H9 (cell line): ENCODE measurements at regions not wholly inside any gene's neighbourhood (a gene's known extent, or its start where the extent isn't known, plus 50 kb on each side); places are given as distances from the start of the nearest gene placed in this dataset.

Source experiments
- DNase-seq: peaks from one replicate; pipeline ENCODE4 v3.0.0-alpha.2; 2017
- H2AFZ ChIP-seq: one replicate; pipeline ENCODE4 v1.6.1; 2013; ENCODE audit warnings: mild to moderate bottlenecking, low read length, control low read depth, moderate library complexity
- H2AK5ac ChIP-seq: 2 replicates; pipeline ENCODE4 v1.6.1; 2013; ENCODE audit warnings: low read length, control low read depth, mixed read lengths; ENCODE audit not compliant: insufficient read length
- H2BK120ac ChIP-seq: one replicate; pipeline ENCODE4 v1.6.1; 2013; ENCODE audit warnings: low read depth, mild to moderate bottlenecking, low read length, control low read depth, inconsistent platforms; ENCODE audit not compliant: poor library complexity, severe bottlenecking
- H2BK12ac ChIP-seq: 2 replicates; pipeline ENCODE4 v1.6.1; 2013; ENCODE audit warnings: low read length, control low read depth, mixed read lengths, low read depth; ENCODE audit not compliant: insufficient read length
- H2BK15ac ChIP-seq: 2 replicates; pipeline ENCODE4 v1.6.1; 2013; ENCODE audit warnings: low read depth, low read length, control low read depth
- H2BK20ac ChIP-seq: one replicate; pipeline ENCODE4 v1.6.1; 2013; ENCODE audit warnings: low read depth, mild to moderate bottlenecking, low read length, control low read depth, inconsistent platforms; ENCODE audit not compliant: poor library complexity, severe bottlenecking
- H2BK5ac ChIP-seq: 2 replicates; pipeline ENCODE4 v1.6.1; 2013; ENCODE audit warnings: low read length, control low read depth, mixed read lengths; ENCODE audit not compliant: insufficient read length
- H3K14ac ChIP-seq: 2 replicates; pipeline ENCODE4 v1.6.1; 2013; ENCODE audit warnings: low read length, control low read depth; ENCODE audit not compliant: insufficient read depth
- H3K18ac ChIP-seq: 2 replicates; pipeline ENCODE4 v1.6.1; 2013; ENCODE audit warnings: low read depth, mild to moderate bottlenecking, mixed read lengths, low read length, control low read depth; ENCODE audit not compliant: insufficient read length
- H3K23ac ChIP-seq: 2 replicates; pipeline ENCODE4 v1.6.1; 2013; ENCODE audit warnings: low read length, control low read depth, mixed read lengths, low read depth; ENCODE audit not compliant: insufficient read length
- H3K23me2 ChIP-seq: 2 replicates; pipeline ENCODE4 v1.6.1; 2013; ENCODE audit warnings: low read depth, mild to moderate bottlenecking, mixed read lengths, low read length, control low read depth; ENCODE audit not compliant: insufficient read length, poor library complexity, severe bottlenecking
- H3K27ac ChIP-seq: 2 replicates; pipeline ENCODE4 v1.5.1; 2013; ENCODE audit warnings: low read length, control low read depth, mixed read lengths, low read depth; ENCODE audit not compliant: insufficient read length
- H3K27me3 ChIP-seq: 2 replicates; pipeline ENCODE4 v1.6.1; 2013; ENCODE audit warnings: low read length, control low read depth, inconsistent platforms; ENCODE audit not compliant: insufficient read depth
- H3K4ac ChIP-seq: 2 replicates; pipeline ENCODE4 v1.6.1; 2013; ENCODE audit warnings: low read depth, mild to moderate bottlenecking, control low read depth, inconsistent platforms, low read length, moderate library complexity
- H3K4me1 ChIP-seq: 2 replicates; pipeline ENCODE4 v1.6.1; 2013; ENCODE audit warnings: low read length, control low read depth, inconsistent platforms; ENCODE audit not compliant: insufficient read depth
- H3K4me2 ChIP-seq: 2 replicates; pipeline ENCODE4 v1.6.1; 2013; ENCODE audit warnings: low read length, control low read depth, mixed read lengths; ENCODE audit not compliant: insufficient read length, insufficient read depth
- H3K56ac ChIP-seq: 2 replicates; pipeline ENCODE4 v1.6.1; 2013; ENCODE audit warnings: low read depth, mild to moderate bottlenecking, mixed read lengths, low read length, control low read depth; ENCODE audit not compliant: insufficient read length
- H3K79me1 ChIP-seq: 2 replicates; pipeline ENCODE4 v1.6.1; 2013; ENCODE audit warnings: low read depth, mild to moderate bottlenecking, moderate library complexity, low read length, control low read depth, inconsistent platforms; ENCODE audit not compliant: insufficient read depth, poor library complexity, severe bottlenecking
- H3K79me2 ChIP-seq: 2 replicates; pipeline ENCODE4 v1.6.1; 2013; ENCODE audit warnings: low read length, control low read depth, inconsistent platforms; ENCODE audit not compliant: insufficient read depth
- H3K9ac ChIP-seq: 2 replicates; pipeline ENCODE4 v1.6.1; 2013; ENCODE audit warnings: low read length, control low read depth, mixed read lengths; ENCODE audit not compliant: insufficient read length; ENCODE audit errors: extremely low read depth
- H3K9me3 ChIP-seq: one replicate; pipeline ENCODE4 v1.6.1; 2013; ENCODE audit warnings: low read depth, low read length, inconsistent platforms; ENCODE audit not compliant: control insufficient read depth
- H3T11ph ChIP-seq: one replicate; pipeline ENCODE4 v1.6.1; 2013; ENCODE audit warnings: mild to moderate bottlenecking, low read length, control low read depth, inconsistent platforms
- H4K20me1 ChIP-seq: one replicate; pipeline ENCODE4 v1.6.1; 2013; ENCODE audit not compliant: control insufficient read depth, insufficient read length, insufficient read depth
- H4K5ac ChIP-seq: 2 replicates; pipeline ENCODE4 v1.6.1; 2013; ENCODE audit warnings: low read depth, mild to moderate bottlenecking, mixed read lengths, low read length, control low read depth; ENCODE audit not compliant: insufficient read length
- H4K8ac ChIP-seq: replicated peaks from 2 replicates; pipeline ENCODE4 v1.6.1; 2013; ENCODE audit warnings: low read length, control low read depth, mixed read lengths, low read depth; ENCODE audit not compliant: insufficient read length
- H4K91ac ChIP-seq: 2 replicates; pipeline ENCODE4 v1.6.1; 2013; ENCODE audit warnings: low read depth, mild to moderate bottlenecking, moderate library complexity, mixed read lengths, low read length, control low read depth; ENCODE audit not compliant: insufficient read length
- H3K27ac Mint-ChIP-seq, 3 experiments: 2 replicates in 2 of 3; 3 replicates in 1 of 3; pipeline ENCODE4 v1.8.0; 2020 to 2021; ENCODE audit warnings: mixed read lengths in 3 of 3, mild to moderate bottlenecking in 1 of 3, moderate library complexity in 1 of 3
- H3K27me3 Mint-ChIP-seq: 2 replicates; pipeline ENCODE4 v1.8.0; 2021; ENCODE audit warnings: low read depth, mild to moderate bottlenecking, moderate library complexity, mixed read lengths
- H3K36me3 Mint-ChIP-seq, 3 experiments: 2 replicates in 2 of 3; 3 replicates in 1 of 3; pipeline ENCODE4 v1.8.0; 2020 to 2021; ENCODE audit warnings: low read depth in 3 of 3, mixed read lengths in 3 of 3; ENCODE audit not compliant: insufficient read depth in 1 of 3
- H3K4me1 Mint-ChIP-seq, 2 experiments: 2 replicates each; pipeline ENCODE4 v1.8.0; 2020; ENCODE audit warnings: mixed read lengths in 2 of 2
- H3K4me3 Mint-ChIP-seq, 2 experiments: 2 replicates in 1 of 2; 3 replicates in 1 of 2; pipeline ENCODE4 v1.8.0; 2020 to 2021; ENCODE audit warnings: mild to moderate bottlenecking in 2 of 2, mixed read lengths in 2 of 2, moderate library complexity in 1 of 2
- H3K9me3 Mint-ChIP-seq, 2 experiments: 2 replicates in 1 of 2; 3 replicates in 1 of 2; pipeline ENCODE4 v1.8.0; 2020; ENCODE audit warnings: mild to moderate bottlenecking in 2 of 2, mixed read lengths in 2 of 2, moderate library complexity in 1 of 2
- WGBS: extraction: QIAGEN DNeasy Blood & Tissue Kit; methylation state at CpG from one replicate; pipeline ENCODE4 v1.1.7; 2013; ENCODE audit warnings: missing lambda C conversion rate, low lambda C conversion rate, mixed read lengths; ENCODE audit not compliant: insufficient read length; ENCODE audit errors: extremely low coverage; 5-methylcytosine and 5-hydroxymethylcytosine counted together
- TF ChIP-seq, protein P1 (sequence below): fragments of 200-600 bp; sonication (generic); conservative IDR thresholded peaks from 3 replicates; pipeline ENCODE4 v1.8.0; 2021; ENCODE audit warnings: antibody characterized with exemption, mild to moderate bottlenecking

DNA sequence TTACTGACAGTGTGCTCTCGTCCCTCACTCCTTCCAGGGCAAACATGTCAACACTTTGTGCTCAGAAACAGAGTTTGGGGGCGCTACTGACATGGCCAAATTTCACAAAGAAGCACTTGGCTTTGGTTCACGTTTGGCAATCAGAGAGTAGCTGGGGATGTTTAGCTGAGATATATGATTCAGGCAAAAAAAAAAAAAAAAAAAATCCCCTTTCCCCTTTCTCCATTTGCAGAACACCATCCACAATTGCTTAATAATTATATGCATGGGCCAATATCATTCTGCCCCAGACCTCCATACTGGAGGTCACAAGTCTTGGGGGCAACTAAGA is 128.4 kb upstream of the ADGRF1 start:
- Histone ChIP-seq H3K9ac (no peak overlapping the region), H3K18ac (no peak overlapping the region), H3K23me2 (no peaks in the 10 kb centered on the region), H4K8ac (no peak overlapping the region), H3K27me3 (no peaks in the 10 kb centered on the region), H3K79me1 (no peaks in the 10 kb centered on the region), H3K27ac (no peak overlapping the region), H3K23ac (no peak overlapping the region), H2BK120ac (no peak overlapping the region), H2BK20ac (no peak overlapping the region), H2AK5ac (no peak overlapping the region), H3K4ac (no peak overlapping the region), H2BK5ac (no peak overlapping the region), H4K91ac (no peak overlapping the region), H3K4me2 (no peak overlapping the region), H3K9me3 (no peaks in the 10 kb centered on the region), H3K4me1 (no peaks in the 10 kb centered on the region; the same call in 1 of the 2 replicates), H3K79me2 (no peaks in the 10 kb centered on the region), H4K20me1 (no peaks in the 10 kb centered on the region), H2BK12ac (no peak overlapping the region), H3T11ph (no peak overlapping the region), H4K5ac (no peak overlapping the region), H3K14ac (no peak overlapping the region), H2AFZ (no peak overlapping the region), H2BK15ac (no peak overlapping the region), H3K56ac (no peak overlapping the region)
- TF ChIP-seq, protein P1, sequence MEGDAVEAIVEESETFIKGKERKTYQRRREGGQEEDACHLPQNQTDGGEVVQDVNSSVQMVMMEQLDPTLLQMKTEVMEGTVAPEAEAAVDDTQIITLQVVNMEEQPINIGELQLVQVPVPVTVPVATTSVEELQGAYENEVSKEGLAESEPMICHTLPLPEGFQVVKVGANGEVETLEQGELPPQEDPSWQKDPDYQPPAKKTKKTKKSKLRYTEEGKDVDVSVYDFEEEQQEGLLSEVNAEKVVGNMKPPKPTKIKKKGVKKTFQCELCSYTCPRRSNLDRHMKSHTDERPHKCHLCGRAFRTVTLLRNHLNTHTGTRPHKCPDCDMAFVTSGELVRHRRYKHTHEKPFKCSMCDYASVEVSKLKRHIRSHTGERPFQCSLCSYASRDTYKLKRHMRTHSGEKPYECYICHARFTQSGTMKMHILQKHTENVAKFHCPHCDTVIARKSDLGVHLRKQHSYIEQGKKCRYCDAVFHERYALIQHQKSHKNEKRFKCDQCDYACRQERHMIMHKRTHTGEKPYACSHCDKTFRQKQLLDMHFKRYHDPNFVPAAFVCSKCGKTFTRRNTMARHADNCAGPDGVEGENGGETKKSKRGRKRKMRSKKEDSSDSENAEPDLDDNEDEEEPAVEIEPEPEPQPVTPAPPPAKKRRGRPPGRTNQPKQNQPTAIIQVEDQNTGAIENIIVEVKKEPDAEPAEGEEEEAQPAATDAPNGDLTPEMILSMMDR = no peak
- Mint-ChIP-seq H3K4me3 (no peak overlapping the region), H3K27me3 (no peaks in the 10 kb centered on the region; the same call in 1 of the 2 replicates), H3K4me1 (peaks cover 12 to 13% of the 10 kb centered on the region in 2 experiments), H3K27ac (no peak overlapping the region), H3K36me3 (no peaks in the 10 kb centered on the region; a peak in 1 of 7 replicates), H3K9me3 (peaks cover 0 to 3% of the 10 kb centered on the region in 2 experiments; a peak in 1 of 5 replicates)
- no CpG with 5 or more reads among the region's 3 CpGs for WGBS
- no peak for DNase-seq
